NK-92 treated with Interleukin-12 subunit alpha and Interleukin-12 subunit beta, amount 100 ng/mL, for 24 hours (cell line): ENCODE measurements at regions not wholly inside any gene's neighbourhood (a gene's known extent, or its start where the extent isn't known, plus 50 kb on each side); places are given as distances from the start of the nearest gene placed in this dataset.
"Not testable (repeated sequence)": the region's sequence is repeated elsewhere in the genome, so short reads cannot be mapped to it uniquely, and the experiment has no call there.

ENCODE experiments used
- DNase-seq: peaks from one replicate; lab custom pipeline; 2025; lab: John Stamatoyannopoulos, UW

DNA sequence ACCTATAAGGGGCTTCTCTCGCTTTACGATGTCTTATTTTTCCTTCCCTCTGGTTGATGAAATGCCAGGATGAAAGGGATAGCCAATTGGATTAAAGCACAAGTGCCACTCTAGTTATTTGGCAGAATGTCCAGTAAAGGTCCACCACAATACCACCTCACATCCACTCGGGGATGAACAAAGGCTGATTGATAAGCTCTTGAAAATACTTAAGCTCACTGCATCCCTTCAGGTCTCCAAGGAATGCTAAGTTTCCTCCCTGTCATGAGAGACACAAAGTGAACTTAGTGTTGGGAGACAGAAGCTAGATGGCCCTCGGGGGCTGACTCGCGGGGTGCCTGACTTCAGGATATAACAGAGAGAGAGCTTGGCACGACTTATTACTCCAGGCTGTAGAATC is 185.9 kb upstream of the ZNF644 start:
- DNase-seq = not testable (repeated sequence)

DNA sequence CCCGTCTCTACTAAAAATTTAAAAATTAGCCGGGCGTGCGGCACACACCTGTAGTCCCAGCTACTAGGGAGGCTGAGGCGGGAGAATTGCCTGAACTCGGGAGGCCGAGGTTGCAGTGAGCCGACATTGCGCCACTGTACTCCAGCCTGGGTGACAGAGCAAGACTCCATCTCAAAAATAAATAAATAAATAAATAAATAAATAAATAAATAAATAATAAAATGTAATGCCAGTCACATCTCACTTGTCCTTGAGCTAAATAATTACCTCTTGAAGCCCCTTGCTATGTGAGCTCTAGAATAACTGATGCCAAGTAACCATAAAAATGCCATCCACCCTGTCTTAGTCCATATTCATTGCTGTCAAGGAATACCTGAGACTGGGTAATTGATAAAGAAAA is 182.3 kb upstream of the ZNF644 start:
- DNase-seq = not testable (repeated sequence)

DNA sequence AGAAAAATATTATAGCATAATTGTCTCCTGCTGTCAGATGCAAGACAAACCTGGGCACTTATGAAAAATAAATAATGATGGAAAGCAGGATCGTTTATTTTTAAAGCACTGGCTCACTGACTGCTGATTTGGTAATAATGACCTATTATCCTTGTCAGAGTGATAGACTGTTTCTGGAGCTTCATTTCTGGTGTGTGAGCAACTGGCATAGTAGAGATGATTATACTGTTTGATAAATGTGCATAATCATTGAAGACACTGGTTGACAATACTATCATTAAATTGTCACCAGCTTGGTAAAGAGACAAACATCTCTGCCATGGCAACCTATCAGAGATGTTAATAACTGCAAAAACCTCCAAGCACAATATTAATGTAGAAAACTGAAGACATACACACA is 179.9 kb upstream of the ZNF644 start:
- DNase-seq = no peak

DNA sequence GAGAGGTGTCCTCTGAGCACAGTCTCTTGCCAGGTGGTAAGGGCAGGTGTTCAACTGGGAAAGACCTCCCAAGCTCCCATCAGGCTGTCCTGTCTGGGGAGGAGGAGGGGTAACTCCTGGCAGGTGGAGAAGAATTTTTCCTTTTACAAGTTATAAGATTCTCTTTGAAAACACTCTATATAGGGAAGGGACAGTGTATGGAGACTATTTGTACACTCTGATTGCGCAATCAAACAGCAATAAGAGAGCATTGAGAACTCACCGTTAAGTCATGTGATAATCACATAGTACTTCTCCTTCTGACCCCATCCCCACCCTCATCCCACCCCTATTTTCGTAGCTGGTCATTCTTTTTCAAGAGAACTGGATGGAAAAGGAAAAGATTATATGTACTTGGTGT is 179.3 kb upstream of the ZNF644 start:
- no peak for DNase-seq

DNA sequence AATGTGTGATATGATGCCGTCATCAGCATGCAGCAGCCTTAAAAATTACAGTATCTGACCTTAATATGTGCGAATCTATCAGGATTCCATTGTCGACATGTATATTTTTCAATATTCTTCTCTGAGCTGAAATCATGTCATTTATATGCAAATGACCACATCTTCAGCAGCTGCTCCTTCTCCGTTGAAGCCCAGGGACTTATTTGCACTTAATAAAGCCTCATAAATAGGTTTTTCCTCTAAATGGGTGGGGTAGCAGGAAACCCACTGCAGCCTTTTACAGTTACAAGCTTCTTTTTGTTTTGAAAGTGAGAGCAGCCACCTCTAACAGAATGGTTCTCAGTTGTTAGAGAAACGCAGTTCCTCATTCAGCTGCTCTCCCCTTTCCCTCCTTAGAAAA is 178.8 kb upstream of the ZNF644 start:
- DNase-seq = no peak

DNA sequence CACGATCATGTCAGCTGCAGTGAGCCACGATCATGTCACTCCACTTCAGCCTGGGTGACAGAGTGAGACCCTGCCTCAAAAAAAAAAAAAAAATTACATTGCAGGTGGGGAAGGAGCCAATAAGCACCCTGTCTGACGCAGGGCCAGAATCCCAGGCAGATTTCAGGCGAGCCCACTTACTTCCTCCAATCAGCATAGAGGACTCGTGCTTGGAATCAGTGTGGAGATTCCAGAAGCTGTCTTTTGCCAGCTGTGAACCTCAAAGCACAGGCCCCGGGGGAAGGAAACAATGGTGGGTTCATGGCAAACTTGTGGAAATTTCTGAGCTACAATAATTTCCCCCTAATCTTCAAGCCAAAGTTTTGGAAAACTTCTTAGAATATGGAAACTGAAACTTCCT is 178.2 kb upstream of the ZNF644 start:
- no peak for DNase-seq

DNA sequence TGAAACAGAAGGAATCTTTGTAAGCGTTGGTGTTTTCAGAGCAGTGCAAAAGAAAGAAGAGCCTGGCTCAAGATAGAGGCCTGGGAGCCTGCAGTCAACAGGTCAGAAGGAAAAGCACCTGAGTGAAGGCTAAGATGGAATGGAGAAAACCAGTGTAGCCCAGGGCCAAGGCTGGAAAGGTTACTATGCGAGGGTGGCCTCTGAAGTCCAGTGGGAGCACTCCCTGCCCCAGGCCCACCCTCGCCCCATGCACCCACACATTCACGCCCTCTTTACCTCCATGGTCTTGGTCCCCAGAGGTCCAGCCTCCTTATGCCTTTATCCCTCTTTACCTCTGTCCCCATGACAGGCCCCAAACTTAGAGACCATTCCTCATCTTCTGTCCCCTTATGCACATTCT is 169.2 kb upstream of the ZNF644 start:
- DNase-seq = no peak

DNA sequence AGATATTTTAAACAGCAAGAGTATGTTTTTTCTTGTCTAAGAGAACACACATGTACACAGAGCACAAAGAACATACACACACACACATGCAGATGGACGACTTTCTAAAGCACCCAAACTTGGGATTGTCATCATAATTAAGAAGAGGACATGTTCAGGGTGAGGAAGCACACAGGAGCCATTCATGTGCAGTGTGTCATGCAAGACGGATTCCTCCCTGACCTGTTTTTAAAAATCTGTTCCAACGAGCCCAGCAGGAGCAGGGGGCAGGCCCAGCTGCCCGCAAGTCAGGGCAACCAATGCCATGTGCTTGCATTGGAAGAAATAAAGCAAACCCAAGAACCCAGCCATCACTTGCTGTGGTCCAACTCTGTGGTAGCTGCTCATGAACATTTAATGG is 167.3 kb upstream of the ZNF644 start:
- no peak for DNase-seq

DNA sequence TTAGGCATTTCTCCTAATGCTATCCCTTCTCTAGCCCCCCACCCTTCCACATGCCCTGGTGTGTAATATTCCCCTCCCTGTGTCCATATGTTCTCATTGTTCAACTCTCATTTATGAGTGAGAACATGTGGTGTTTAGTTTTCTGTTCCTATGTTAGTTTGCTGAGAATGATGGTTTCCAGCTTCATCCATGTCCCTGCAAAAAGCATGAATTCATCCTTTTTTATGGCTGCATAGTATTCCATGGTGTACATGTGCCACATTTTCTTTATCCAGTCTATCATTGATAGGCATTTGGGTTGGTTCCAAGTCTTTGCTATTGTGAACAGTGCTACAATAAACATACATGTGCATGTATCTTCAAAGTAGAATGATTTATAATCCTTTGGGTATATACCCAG is 161.0 kb upstream of the ZNF644 start:
- DNase-seq = not testable (repeated sequence)

DNA sequence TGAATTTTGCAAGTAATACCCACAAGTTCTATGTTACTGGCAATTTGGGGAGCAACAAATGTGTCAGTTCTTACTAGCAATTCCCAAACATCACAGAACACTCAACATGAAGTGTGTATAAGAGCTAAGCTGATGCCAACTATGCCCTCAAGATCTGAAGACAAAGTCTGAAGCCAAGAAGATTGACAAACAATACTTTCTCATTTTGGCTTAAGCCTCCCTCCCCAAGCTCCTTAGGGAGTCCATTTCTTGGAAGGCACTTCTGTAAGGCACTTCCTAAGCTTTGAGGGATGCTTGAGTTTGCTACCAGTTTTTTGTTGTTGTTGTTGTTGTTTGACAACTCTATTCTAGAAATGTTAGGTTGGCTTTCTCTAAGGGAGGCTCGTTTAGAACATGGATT is 154.4 kb upstream of the ZNF644 start:
- no peak for DNase-seq

DNA sequence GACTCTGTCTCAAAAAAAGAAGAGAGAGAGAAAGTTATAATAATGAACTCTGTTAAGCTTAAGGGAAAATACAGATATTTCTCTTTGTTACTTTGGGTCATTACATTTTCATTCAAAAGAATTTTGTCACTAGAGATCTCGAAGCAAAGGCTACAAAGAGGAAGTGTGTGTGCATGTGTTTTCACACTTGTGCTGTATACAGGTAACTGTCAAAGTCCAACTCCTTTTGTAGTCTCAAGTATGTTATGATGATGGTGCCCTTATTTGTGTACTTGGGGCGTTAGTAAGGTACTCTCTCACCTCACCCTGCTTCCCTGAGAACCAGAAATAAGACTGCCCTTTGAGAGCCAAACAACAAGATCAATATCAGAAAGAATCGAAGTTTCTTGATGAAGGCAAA is 152.9 kb upstream of the ZNF644 start:
- no peak for DNase-seq

DNA sequence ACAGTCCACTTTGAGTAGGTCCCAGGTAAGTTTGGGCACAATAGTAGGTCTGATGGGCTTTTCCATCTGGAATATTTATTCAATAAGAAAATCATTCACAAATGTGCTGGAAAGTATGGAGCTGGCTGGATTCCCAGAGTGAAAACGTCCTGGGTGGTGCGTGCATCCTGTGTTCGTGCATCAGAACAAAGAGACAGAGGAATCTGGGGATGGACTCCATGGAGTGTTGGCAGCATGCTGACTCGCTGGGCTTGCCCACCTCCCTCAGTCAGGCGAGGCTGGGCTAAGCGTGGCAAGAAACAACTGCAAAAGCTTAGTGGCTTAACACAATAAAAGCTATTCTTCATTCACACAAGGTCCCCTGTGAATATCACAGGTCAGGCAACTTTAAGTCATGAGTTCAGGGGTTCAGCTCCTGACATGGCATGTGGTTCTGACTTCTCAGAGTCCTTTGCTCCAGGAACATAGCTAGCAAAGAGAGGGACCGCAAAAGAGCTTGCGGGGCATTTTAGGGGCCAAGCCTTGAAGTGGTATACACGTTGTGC is 151.6 kb upstream of the ZNF644 start:
- no peak for DNase-seq

DNA sequence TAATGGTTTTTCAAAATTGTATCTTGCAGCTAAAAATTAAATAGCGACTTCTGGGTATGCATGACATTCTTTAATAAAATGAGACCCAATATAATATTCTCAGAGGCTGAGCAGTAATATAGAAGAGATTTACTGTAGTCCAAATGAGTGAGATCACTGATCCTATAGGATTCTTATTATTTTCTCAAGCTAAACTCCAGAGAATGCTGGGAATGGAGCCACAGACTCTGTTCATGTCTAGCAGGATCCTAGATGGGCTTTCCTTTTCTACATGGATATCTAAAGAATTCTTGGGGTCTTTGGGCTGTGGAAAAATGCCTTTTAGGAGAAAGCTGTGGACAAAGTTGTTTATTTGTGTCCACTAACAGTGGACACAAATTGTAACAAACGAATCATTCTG is 150.7 kb upstream of the ZNF644 start:
- DNase-seq = no peak

DNA sequence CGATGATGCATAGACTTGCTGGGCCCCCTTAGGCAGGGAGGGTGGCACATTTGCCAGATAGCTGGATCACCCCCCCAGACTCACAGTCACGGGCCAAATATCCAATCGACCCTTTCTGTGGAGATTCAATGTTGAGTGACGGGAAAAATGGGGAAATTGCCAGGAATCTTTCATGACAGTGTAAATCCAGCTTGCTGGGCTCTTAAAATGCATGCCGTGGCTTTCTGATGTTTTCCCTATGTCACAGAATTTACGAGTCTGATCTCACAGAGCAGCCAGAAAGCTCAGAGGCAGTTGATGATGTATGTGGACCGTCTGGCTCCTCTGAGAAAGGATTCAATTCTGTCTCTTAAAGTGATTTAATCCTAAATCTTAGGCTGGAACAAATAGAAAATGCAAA is 150.1 kb upstream of the ZNF644 start:
- DNase-seq = no peak

DNA sequence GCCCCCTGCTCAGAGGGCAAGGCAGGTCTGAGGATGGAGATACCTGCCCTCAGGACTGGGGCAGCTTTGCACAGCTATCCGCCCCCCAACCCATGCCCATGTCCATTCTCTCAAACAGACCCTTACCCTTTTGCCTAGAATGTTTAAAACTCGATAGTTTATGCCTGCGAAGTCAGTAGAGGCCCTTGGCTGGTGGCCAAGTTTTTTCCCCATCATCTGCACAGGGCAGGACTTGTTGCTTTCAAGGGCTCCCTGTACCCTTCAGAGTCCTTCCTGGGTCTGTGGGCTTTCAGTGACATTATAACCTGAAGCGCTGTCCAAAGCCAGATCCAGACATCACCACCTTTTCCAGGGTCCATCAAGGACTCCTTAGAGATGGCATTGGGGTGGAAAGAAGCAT is 148.7 kb upstream of the ZNF644 start:
- no peak for DNase-seq

DNA sequence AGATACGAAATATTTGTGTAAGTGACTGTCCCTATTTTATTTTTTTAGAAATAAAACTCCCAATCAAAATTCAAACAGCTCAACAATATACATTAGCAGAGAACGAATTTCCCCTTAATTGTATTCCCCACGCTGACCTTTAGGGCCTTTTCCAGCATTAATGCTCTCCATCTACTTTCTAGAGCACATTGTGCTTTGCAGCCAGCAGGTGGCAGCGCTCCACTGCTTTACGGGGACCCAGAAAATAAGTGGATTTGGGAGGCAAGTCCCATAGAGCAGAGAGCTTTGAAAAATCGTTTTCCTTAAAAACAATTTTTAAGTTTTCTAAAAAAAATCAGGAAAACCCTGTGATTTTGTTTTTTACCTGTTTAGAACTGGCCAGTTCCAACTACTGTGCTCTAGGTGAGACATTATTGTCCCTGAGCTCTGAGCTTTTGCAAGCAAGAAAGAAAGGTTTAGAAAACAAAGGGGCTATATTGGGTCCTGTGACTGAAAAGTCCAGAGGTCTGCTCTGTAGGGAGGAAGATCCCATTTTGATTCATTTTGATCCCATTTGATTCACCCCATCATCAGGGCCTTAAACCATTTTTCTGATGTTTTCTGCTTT is 144.4 kb upstream of the ZNF644 start:
- no peak for DNase-seq

DNA sequence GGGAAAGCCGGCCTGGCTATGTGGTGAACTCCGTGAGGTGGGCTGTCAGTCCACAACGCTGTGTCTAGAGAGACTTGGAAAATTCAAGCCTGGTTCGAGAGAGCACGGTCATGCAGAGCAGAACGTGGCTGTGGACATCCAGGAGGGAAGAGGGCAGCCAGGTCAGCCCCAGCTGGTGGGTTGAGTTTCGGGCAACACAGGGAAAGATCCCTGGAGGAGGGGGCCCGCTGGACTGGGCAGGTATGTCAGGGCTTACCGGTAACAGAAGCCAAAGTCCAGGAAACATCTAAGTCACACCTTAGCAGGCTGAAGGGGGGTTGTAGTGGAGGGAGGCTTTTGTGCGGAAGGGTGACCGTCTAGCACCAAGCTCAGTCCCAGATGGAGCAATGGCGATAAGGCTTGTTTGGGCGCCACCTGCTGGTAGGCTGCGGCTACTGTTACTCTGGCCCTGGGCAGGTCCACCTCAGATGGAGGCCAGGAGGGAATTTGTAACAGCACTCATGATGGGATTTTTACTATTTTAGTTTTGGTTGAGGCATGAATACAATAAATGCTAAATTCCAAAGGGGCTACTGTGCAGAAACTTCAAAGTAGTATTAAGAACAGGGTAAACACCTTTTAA is 143.3 kb upstream of the ZNF644 start:
- peak; percentile 43 for DNase-seq

DNA sequence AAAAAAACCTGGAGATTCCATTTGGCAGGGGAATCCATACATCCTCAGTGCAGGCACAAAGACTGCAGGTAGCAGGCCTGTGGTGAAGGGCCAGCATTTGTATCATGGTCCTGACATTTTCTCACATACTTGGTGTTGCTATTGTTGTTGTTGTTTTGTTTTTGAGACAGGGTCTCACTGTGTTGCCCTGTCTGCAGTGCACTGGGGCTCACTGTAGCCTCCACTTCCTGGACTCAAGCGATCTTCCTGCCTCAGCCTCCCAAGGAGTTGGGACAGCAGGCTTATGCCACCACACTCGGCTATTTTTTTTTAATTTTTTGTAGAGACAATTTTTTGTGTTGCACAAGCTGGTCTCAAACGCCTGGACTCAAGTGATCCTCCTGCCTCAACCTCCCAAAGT is 140.8 kb upstream of the ZNF644 start:
- no peak for DNase-seq

DNA sequence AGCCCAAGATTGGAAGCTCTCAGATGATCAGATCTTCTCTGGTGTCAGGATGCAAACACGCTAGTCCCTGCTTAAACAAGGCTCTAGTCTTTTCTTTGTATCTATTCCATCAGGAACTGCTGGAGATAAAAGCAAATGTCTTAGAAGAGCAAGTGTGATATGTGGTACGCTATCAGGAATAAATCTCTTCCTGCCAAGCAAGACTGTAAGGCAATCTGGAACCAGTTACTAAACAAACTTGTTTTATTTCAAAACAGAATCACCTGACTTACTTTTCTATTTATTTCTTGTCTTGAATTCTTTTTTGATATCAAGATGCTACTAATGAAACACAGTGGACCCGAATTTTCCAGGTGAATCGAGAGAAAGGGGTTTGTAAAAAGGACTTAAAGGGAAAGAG is 139.9 kb upstream of the ZNF644 start:
- no peak for DNase-seq

DNA sequence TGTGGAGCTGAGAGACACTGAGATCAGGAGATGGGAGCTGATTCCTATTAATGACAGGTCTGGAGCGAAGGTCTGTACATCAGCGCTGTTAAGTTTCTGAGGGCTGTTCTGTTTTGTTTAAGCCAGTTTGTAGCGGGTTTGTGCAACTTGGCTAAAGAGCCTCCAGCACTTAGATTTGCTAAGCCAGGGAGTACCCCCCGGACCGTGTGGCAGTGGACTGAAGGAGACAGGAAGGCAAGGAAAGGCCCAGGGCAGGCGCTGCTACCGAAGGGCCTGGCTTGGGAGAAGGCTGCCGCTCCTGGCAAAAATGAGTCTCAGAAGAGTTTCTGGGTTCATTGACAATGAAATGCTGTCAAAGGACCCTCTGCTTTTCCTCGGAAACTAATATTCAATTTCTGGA is 139.3 kb upstream of the ZNF644 start:
- no peak for DNase-seq

DNA sequence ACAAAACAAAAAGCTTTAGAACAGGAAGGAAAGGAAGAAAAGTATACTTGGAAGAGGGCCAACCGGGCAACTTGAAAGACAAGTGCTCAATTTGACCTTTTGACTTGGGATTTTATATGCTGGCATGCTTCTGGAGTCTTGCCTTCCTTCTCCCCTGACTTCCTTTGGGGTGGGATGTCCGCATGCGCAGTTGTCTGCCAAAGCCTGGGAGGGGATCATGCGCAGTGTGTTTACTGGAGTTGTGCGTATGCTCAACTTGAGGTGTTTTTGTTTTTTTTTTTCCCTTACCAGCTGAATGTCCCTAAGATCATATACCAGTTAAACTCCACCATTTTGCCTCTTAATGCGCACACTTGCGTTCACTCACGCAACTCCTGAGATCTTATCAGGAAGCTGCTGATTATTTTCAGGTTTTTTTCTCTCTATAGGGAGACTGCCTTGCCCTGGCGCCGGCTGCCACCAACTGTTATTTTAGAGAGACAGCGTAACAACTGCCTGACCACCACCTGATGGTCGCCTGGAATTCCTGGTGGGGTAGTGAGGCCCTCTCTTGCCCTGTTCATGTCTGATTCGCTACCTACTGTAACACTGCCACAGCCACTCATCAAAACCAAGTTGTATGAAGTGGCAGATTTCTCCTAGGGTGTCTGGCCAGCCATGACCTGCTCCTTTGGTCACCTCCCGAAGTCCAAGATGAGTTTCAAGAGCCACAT is 138.7 kb upstream of the ZNF644 start:
- DNase-seq = no peak

DNA sequence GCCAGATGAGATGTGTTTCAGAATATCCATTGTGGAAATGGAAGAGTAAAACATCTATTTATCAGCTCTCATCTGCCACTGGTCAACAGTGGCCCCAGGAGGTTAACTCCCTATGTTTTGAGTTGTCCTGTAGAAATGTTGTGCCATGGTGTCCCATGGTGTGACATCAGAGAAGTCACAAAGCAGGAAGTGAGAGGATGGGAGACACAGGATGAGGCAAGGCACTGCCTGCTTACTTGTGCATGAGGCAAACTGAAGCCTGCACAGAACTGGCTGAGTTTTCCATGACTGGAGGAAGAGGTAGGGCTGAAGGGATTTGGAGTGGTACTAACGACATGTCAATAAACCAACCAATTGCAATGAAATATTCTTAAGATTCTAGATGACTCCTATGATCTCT is 131.5 kb upstream of the ZNF644 start:
- DNase-seq = no peak

DNA sequence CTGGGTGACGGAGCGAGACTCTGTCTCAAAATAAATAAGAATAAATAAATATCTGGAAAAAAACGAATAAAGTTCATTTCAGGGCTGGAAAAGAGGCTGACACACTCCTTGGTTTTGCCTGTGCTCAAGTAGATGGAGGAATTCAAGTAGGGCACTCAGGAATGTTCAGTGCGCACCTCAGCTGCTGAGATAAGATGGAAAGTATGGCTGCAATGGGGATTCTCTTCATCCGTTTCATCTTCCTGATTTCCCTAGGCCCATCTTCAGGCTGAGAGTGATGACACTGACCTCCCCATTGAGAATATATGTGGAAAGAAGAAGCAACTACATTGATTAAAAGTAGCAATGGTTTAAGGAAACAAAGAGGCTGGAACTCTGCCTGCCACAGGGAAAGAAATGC is 130.5 kb upstream of the ZNF644 start:
- DNase-seq = no peak

DNA sequence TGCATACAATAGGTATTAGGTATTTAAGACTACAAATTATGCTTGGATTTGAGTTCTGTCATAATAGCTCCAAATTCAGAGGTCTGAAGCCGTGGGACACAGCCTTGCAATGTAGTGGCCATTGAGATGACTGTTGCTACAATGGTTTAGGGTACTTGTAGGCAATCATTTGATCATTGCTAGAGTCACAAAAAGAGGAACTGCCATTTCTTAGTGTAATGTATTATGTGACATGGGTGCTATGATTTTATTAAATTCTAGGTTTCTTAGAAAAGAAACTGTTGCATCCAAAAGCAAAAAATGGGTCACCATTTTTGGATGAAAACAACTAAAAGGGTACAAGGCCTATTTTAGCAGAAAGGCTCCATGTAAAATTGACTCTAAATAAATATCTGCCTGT is 129.9 kb upstream of the ZNF644 start:
- DNase-seq = no peak
